ENCODE measurements at regions not wholly inside any gene's neighbourhood (a gene's known extent, or its start where the extent isn't known, plus 50 kb on each side); places are given as distances from the start of the nearest gene placed in this dataset.
A peak's percentile ranks its signal among the peaks of the same experiment; 100 is the strongest.

DNA sequence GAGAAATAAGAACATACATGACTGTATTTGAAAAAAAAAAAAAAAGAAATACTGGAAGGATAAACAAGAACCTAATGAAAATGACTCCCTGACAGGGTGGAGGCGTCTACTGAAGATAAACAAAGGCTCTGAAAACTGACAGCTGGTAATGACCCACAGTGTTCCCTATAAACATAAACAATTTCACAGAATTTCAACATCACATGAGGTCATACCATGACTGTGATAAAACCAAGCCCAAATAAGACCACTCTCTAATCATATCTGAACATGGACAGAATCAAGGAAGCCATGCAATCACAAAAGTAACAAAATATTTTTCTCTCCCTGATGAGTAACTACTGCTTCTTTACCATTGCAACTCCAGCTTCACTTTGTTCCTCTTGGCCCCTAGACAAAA lies 159.3 kb downstream of the FAM124B start:
- intact Hi-C loops (cut with DNase I): no loop called here
- Histone ChIP-seq H3K4me1 (ENCODE audit: control insufficient read depth in 2 of 3, insufficient read depth in 2 of 3, low read depth in 1 of 3, low read length in 3 of 3) (no peaks in the 10 kb centered on the region), H3K9me3 (ENCODE audit: control insufficient read depth in 2 of 3, insufficient read depth in 1 of 3, low read length in 3 of 3) (no peaks in the 10 kb centered on the region), H3K27me3 (ENCODE audit: control insufficient read depth, insufficient read depth, low read length) (no peaks in the 10 kb centered on the region), H3K36me3 (ENCODE audit: control insufficient read depth in 2 of 3, insufficient read depth in 3 of 3, low read length in 3 of 3) (no peaks in the 10 kb centered on the region), H3K9ac (ENCODE audit: low read length in 3 of 3) (no peak overlapping the region), H3K4me3 (ENCODE audit: low read length in 3 of 3) (no peak overlapping the region), H3K27ac (ENCODE audit: low read depth in 2 of 2, low read length in 2 of 2) (no peak overlapping the region)
- TF ChIP-seq, protein P1, sequence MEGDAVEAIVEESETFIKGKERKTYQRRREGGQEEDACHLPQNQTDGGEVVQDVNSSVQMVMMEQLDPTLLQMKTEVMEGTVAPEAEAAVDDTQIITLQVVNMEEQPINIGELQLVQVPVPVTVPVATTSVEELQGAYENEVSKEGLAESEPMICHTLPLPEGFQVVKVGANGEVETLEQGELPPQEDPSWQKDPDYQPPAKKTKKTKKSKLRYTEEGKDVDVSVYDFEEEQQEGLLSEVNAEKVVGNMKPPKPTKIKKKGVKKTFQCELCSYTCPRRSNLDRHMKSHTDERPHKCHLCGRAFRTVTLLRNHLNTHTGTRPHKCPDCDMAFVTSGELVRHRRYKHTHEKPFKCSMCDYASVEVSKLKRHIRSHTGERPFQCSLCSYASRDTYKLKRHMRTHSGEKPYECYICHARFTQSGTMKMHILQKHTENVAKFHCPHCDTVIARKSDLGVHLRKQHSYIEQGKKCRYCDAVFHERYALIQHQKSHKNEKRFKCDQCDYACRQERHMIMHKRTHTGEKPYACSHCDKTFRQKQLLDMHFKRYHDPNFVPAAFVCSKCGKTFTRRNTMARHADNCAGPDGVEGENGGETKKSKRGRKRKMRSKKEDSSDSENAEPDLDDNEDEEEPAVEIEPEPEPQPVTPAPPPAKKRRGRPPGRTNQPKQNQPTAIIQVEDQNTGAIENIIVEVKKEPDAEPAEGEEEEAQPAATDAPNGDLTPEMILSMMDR (IDR thresholded peaks at IDR 0.05; ENCODE audit: borderline replicate concordance, extremely low read depth, insufficient read depth): no peak
- peak in 1 of 5 donors; percentile 38 for DNase-seq
- no peak for FAIRE-seq

DNA sequence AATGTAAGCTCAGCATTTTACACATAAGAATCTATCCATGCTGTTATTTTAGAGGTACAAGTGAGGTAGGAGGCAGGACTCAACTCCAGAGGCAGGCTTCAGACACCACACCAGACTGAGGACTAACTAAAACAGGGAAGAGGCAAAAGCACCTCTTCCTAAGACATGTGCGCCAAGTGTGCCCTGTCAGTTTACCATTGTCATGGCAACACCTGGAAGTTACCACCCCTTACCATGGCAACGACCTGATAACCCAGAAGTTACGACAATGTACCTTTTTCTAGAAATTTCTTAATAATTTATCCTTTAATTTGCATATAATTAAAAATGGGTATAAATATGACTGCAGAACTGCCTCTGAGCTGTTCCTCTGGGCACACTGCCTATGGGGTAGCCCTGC lies 160.1 kb downstream of the FAM124B start:
- no peaks in the 10 kb centered on the region for H3K36me3 ChIP-seq (ENCODE audit: control insufficient read depth in 2 of 3, insufficient read depth in 3 of 3, low read length in 3 of 3)
- H3K4me3 ChIP-seq (ENCODE audit: low read length in 3 of 3): no peak overlapping the region
- FAIRE-seq (no peak), DNase-seq (no peak)
- no peaks in the 10 kb centered on the region for H3K4me1 ChIP-seq (ENCODE audit: control insufficient read depth in 2 of 3, insufficient read depth in 2 of 3, low read depth in 1 of 3, low read length in 3 of 3)
- intact Hi-C loops (cut with DNase I): no loop called here
- no peaks in the 10 kb centered on the region for H3K27me3 ChIP-seq (ENCODE audit: control insufficient read depth, insufficient read depth, low read length)
- TF ChIP-seq, protein P1 (IDR thresholded peaks at IDR 0.05; ENCODE audit: borderline replicate concordance, extremely low read depth, insufficient read depth): no peak
- no peaks in the 10 kb centered on the region for H3K9me3 ChIP-seq (ENCODE audit: control insufficient read depth in 2 of 3, insufficient read depth in 1 of 3, low read length in 3 of 3)
- no peak overlapping the region for H3K27ac ChIP-seq (ENCODE audit: low read depth in 2 of 2, low read length in 2 of 2)
- no peak overlapping the region for H3K9ac ChIP-seq (ENCODE audit: low read length in 3 of 3)

DNA sequence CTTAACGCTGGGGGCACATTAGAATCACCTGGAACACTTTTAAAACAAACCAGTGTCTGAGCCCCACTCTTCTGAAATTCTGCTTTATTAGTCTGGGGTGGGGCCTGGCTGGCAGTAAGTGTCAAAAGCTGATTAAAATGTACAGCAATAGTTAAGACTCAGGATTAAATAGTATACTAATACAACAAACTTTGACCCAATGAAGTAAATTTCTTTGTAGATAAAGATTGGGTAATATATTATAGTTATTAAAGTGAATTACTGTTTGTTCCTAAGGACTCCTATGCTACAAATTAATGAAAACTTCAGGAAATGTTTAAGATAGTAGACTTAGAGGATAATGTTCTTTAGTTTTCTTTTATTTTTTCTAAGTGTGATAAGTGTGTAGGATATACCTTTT lies 160.9 kb downstream of the FAM124B start:
- DNase-seq (peak in 1 of 5 donors; percentile 66), FAIRE-seq (no peak)
- Histone ChIP-seq H3K4me1 (ENCODE audit: control insufficient read depth in 2 of 3, insufficient read depth in 2 of 3, low read depth in 1 of 3, low read length in 3 of 3) (no peaks in the 10 kb centered on the region), H3K27ac (ENCODE audit: low read depth in 2 of 2, low read length in 2 of 2) (no peak overlapping the region), H3K36me3 (ENCODE audit: control insufficient read depth in 2 of 3, insufficient read depth in 3 of 3, low read length in 3 of 3) (no peaks in the 10 kb centered on the region), H3K9me3 (ENCODE audit: control insufficient read depth in 2 of 3, insufficient read depth in 1 of 3, low read length in 3 of 3) (no peaks in the 10 kb centered on the region), H3K27me3 (ENCODE audit: control insufficient read depth, insufficient read depth, low read length) (no peaks in the 10 kb centered on the region), H3K9ac (ENCODE audit: low read length in 3 of 3) (no peak overlapping the region), H3K4me3 (ENCODE audit: low read length in 3 of 3) (no peak overlapping the region)
- TF ChIP-seq, protein P1 (IDR thresholded peaks at IDR 0.05; ENCODE audit: borderline replicate concordance, extremely low read depth, insufficient read depth): no peak
- intact Hi-C loops (cut with DNase I): no loop called here

DNA sequence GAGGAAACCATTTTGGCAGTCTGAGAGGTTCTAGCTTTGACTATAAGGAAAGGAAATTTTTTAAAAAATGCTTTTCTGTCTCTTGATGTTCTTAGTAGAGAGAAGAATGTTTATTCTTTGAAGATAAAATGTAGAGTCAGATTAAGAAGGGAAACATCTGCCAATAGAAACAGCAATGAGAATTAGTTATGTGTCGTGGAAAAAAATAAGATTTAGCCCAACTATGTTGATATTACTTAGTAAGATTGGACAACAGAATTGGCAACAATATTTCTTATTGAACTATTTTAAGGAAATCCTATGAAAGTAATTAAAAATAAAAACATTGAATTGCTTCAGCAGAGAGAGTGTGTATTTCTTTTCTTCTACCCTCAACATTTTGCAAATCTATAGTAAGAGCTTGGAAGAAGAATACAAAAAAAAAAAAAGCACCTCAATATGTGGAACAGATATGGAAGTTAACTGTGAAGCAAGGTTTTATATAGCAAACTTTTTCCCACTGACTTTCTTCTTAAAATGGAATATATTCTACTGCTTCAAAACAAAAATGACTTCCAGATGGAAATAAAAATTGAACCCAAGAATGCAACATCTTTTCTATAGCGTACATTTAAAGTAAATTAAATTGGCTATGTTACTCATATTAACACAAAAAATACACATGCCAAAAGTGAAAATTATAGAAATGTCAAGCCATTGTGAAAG lies 177.9 kb downstream of the FAM124B start:
- DNase-seq (no peak), FAIRE-seq (no peak)
- Histone ChIP-seq H3K4me3 (ENCODE audit: low read length in 3 of 3) (no peak overlapping the region), H3K9ac (ENCODE audit: low read length in 3 of 3) (no peak overlapping the region), H3K36me3 (ENCODE audit: control insufficient read depth in 2 of 3, insufficient read depth in 3 of 3, low read length in 3 of 3) (no peaks in the 10 kb centered on the region), H3K27ac (ENCODE audit: low read depth in 2 of 2, low read length in 2 of 2) (no peak overlapping the region), H3K4me1 (ENCODE audit: control insufficient read depth in 2 of 3, insufficient read depth in 2 of 3, low read depth in 1 of 3, low read length in 3 of 3) (peaks cover 3 to 10% (median 5%) of the 10 kb centered on the region in 3 donors), H3K27me3 (ENCODE audit: control insufficient read depth, insufficient read depth, low read length) (no peaks in the 10 kb centered on the region), H3K9me3 (ENCODE audit: control insufficient read depth in 2 of 3, insufficient read depth in 1 of 3, low read length in 3 of 3) (no peaks in the 10 kb centered on the region)
- intact Hi-C loops (cut with DNase I): no loop called here
- TF ChIP-seq, protein P1 (IDR thresholded peaks at IDR 0.05; ENCODE audit: borderline replicate concordance, extremely low read depth, insufficient read depth): no peak

All from kidney (tissue), 13 donors.